T-cell (primary cell): ENCODE measurements at regions not wholly inside any gene's neighbourhood (a gene's known extent, or its start where the extent isn't known, plus 50 kb on each side); places are given as distances from the start of the nearest gene placed in this dataset.

Experiments used
- ATAC-seq, 4 experiments: fragments of 200-7000 bp in 3 of 4; fragments of 150-1000 bp in 1 of 4; cut with Tn5 transposase; replicated peaks in 1 of 4; 1 replicate in 3 of 4; 2 replicates in 1 of 4; pipeline ENCODE4 v1.10.0; 2021; ENCODE audit warnings: moderate library complexity in 3 of 4, mild to moderate bottlenecking in 2 of 4, moderate number of reproducible peaks in 1 of 4
- CTCF ChIA-PET, 2 donors: fragments of 300-600 bp; sonication (Branson Sonifier 250); formaldehyde crosslinking; loops; one replicate each; lab custom pipeline; 2022; ENCODE audit warnings: antibody characterized with exemption in 2 of 2; lab: Charles Lee
- POLR2A ChIA-PET, 2 donors: fragments of 300-600 bp; sonication (Branson Sonifier 250); formaldehyde crosslinking; loops; one replicate each; lab custom pipeline; 2022; ENCODE audit warnings: antibody characterized with exemption in 2 of 2; lab: Charles Lee
- DNase-seq, 35 experiments: peaks; one replicate each; pipeline versions ENCODE4 v3.0.0 to v3.0.0-alpha.2; 2013 to 2023
- H3K27ac ChIP-seq: one replicate; pipeline ENCODE4 v1.5.1; 2013; ENCODE audit warnings: low read length
- H3K27me3 ChIP-seq, 2 experiments: replicated peaks in 1 of 2; 1 replicate in 1 of 2; 2 replicates in 1 of 2; pipeline versions ENCODE4 v1.6.1 to v1.7.0; 2013; ENCODE audit warnings: low read length in 1 of 2, mixed read lengths in 1 of 2; ENCODE audit not compliant: control insufficient read depth in 2 of 2, insufficient read depth in 2 of 2; ENCODE audit errors: extremely low read depth in 1 of 2
- H3K36me3 ChIP-seq, 2 donors: 1 replicate in 1 of 2; 2 replicates in 1 of 2; pipeline versions ENCODE4 v1.6.1 to v1.7.0; 2013; ENCODE audit warnings: low read length in 1 of 2; ENCODE audit not compliant: control insufficient read depth in 2 of 2, insufficient read depth in 1 of 2; ENCODE audit errors: extremely low read depth in 1 of 2
- H3K4me1 ChIP-seq, 2 experiments: 1 replicate in 1 of 2; 2 replicates in 1 of 2; pipeline versions ENCODE4 v1.6.1 to v1.7.0; 2013; ENCODE audit warnings: low read length in 2 of 2, mixed read lengths in 1 of 2; ENCODE audit not compliant: insufficient read depth in 2 of 2, control insufficient read depth in 1 of 2; ENCODE audit errors: extremely low read depth in 1 of 2
- H3K4me3 ChIP-seq, 2 donors: 1 replicate in 1 of 2; 2 replicates in 1 of 2; pipeline versions ENCODE4 v1.5.1 to v1.7.0; 2013; ENCODE audit warnings: mild to moderate bottlenecking in 2 of 2, low read length in 1 of 2, moderate library complexity in 1 of 2; ENCODE audit not compliant: control insufficient read depth in 1 of 2; ENCODE audit errors: extremely low read depth in 1 of 2
- H3K9me3 ChIP-seq: 2 replicates; pipeline ENCODE4 v1.7.0; 2013
- H3K27ac Mint-ChIP-seq, 2 donors: one replicate each; pipeline ENCODE4 v1.8.0; 2020 to 2021; ENCODE audit warnings: mild to moderate bottlenecking in 2 of 2, mixed read lengths in 2 of 2
- H3K27me3 Mint-ChIP-seq, 2 donors: one replicate each; pipeline ENCODE4 v1.8.0; 2021 to 2022; ENCODE audit warnings: mixed read lengths in 2 of 2
- H3K36me3 Mint-ChIP-seq: one replicate; pipeline ENCODE4 v1.8.0; 2021; ENCODE audit warnings: mixed read lengths
- H3K4me1 Mint-ChIP-seq, 3 donors: one replicate each; pipeline ENCODE4 v1.8.0; 2020 to 2022; ENCODE audit warnings: mixed read lengths in 3 of 3, mild to moderate bottlenecking in 1 of 3
- H3K4me3 Mint-ChIP-seq, 3 donors: one replicate each; pipeline ENCODE4 v1.8.0; 2020 to 2022; ENCODE audit warnings: mild to moderate bottlenecking in 3 of 3, mixed read lengths in 3 of 3, moderate library complexity in 3 of 3
- H3K9me3 Mint-ChIP-seq, 3 donors: one replicate each; pipeline ENCODE4 v1.8.0; 2020 to 2022; ENCODE audit warnings: mixed read lengths in 3 of 3
- WGBS: methylation state at CpG from one replicate; pipeline ENCODE4 v1.1.5; 2013; ENCODE audit warnings: missing lambda C conversion rate; ENCODE audit not compliant: insufficient coverage; 5-methylcytosine and 5-hydroxymethylcytosine counted together

DNA sequence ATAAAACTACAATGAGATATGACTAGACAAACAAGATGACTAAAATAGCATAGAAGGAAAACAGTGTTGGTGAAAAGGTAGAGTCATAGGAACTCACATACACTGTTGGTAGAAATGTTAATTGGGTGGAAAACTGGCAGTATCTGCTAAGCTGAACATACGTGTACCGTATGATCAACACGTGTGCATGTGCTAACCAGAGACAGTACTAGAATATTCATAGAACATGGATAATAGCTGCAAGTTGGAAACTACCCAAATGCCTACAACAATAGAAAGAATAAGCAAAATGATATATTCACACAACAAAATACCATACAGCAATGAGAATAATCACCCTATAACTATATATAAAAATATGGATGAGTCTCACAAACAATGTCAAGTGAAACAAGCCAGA is 184.0 kb downstream of the IBTK start:
- ChIA-PET POLR2A (no interaction called here), CTCF (no interaction called here)
- H3K27me3 Mint-ChIP-seq = no peaks in the 10 kb centered on the region
- H3K9me3 Mint-ChIP-seq = no peaks in the 10 kb centered on the region
- H3K27ac ChIP-seq = no peak overlapping the region
- H3K4me1 Mint-ChIP-seq = no peaks in the 10 kb centered on the region
- H3K4me3 ChIP-seq = no peak overlapping the region
- no peaks in the 10 kb centered on the region for H3K36me3 Mint-ChIP-seq
- DNase-seq (no peak), ATAC-seq (no peak)
- no peak overlapping the region for H3K4me3 Mint-ChIP-seq
- no CpG with 5 or more reads among the region's 3 CpGs for WGBS
- H3K4me1 ChIP-seq = no peaks in the 10 kb centered on the region
- H3K27me3 ChIP-seq = no peaks in the 10 kb centered on the region
- no peaks in the 10 kb centered on the region for H3K36me3 ChIP-seq
- H3K9me3 ChIP-seq = no peaks in the 10 kb centered on the region
- no peak overlapping the region for H3K27ac Mint-ChIP-seq

GRCh38 chr6:82062219-82062618 is 185.3 kb downstream of the IBTK start:
- Histone ChIP-seq H3K36me3 (no peaks in the 10 kb centered on the region), H3K4me1 (no peaks in the 10 kb centered on the region), H3K27me3 (no peaks in the 10 kb centered on the region), H3K9me3 (no peaks in the 10 kb centered on the region), H3K4me3 (no peak overlapping the region), H3K27ac (no peak overlapping the region)
- H3K27ac Mint-ChIP-seq = no peak overlapping the region
- ChIA-PET CTCF (no interaction called here), POLR2A (no interaction called here)
- whole genome bisulfite sequencing = 59% methylated on average over 5 of the region's 7 CpGs
- peaks cover 0 to 5% of the 10 kb centered on the region in 2 donors for H3K27me3 Mint-ChIP-seq
- H3K9me3 Mint-ChIP-seq = no peaks in the 10 kb centered on the region
- no peak overlapping the region for H3K4me3 Mint-ChIP-seq
- ATAC-seq (no peak), DNase-seq (no peak)
- H3K4me1 Mint-ChIP-seq = no peaks in the 10 kb centered on the region
- no peaks in the 10 kb centered on the region for H3K36me3 Mint-ChIP-seq

DNA sequence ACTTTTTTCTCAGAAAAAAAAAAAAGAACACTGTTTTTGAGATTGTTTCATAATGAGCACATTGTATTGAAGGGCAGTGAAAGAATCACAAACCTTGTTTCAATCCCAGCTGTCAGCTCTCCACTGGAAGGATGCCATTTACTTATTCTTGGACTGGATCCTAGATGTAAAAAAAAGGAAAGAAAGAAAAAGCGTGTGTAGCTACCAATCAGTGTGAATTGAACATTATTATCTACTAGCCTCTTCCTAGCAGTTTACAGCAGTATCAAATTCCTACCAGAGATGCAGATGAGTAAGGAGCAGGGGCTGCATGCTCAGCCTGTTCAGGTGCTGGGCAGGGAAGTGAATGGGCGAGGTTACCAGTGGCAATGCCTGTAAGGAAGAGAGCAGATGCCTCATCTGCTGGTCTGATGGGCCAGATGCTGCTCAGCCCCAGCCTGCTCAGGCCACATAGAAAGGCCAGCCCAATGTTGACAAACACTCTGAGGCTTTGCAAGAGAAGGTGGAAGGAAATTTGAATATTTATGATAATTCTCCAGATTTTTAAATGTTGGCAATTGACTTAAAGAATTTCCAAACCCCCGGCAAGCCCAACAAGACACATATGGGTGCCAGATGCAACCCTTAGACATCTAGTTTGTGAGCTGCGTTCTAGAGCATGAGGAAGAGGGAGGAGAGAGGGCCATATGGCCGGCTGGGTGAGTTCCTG is 189.5 kb downstream of the IBTK start:
- Histone ChIP-seq H3K27me3 (no peaks in the 10 kb centered on the region), H3K4me3 (no peak overlapping the region), H3K27ac (no peak overlapping the region), H3K4me1 (no peaks in the 10 kb centered on the region), H3K36me3 (no peaks in the 10 kb centered on the region), H3K9me3 (no peaks in the 10 kb centered on the region)
- Mint-ChIP-seq H3K36me3 (no peaks in the 10 kb centered on the region), H3K27ac (no peak overlapping the region), H3K4me3 (no peak overlapping the region), H3K9me3 (no peaks in the 10 kb centered on the region), H3K27me3 (peaks cover 6 to 8% of the 10 kb centered on the region in 2 donors), H3K4me1 (no peaks in the 10 kb centered on the region)
- no peak for ATAC-seq
- no peak for DNase-seq
- POLR2A ChIA-PET = no interaction called here
- WGBS = 67% methylated on average over 1 of the region's 5 CpGs
- CTCF ChIA-PET = no interaction called here

DNA sequence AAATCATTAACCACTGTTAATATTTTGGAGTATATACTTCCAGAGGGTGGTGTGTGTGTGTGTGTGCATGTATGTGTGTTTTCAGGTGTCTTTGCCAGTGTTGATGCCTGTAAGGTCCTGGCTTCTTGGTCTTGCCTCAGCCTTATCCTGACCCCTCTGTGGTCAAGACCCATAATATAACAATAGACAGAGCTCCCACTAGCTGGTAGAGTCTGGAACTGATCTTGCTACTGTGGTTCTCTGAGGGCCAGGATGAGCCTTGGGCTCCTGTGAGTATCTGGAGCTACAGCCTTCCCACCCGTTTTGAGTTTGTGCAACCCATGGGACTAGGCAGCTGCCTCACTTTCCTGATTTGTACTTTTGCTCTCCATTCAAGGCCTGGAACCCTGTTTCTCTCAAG is 191.0 kb downstream of the IBTK start:
- no peak overlapping the region for H3K27ac ChIP-seq
- no peaks in the 10 kb centered on the region for H3K36me3 ChIP-seq
- no peak for DNase-seq
- Mint-ChIP-seq H3K4me3 (no peak overlapping the region), H3K27me3 (peaks cover 8 to 9% of the 10 kb centered on the region in 2 donors), H3K9me3 (no peaks in the 10 kb centered on the region), H3K4me1 (no peaks in the 10 kb centered on the region), H3K27ac (no peak overlapping the region), H3K36me3 (no peaks in the 10 kb centered on the region)
- H3K4me3 ChIP-seq = no peak overlapping the region
- no peaks in the 10 kb centered on the region for H3K27me3 ChIP-seq
- CTCF ChIA-PET = no interaction called here
- no peaks in the 10 kb centered on the region for H3K9me3 ChIP-seq
- POLR2A ChIA-PET = no interaction called here
- no peaks in the 10 kb centered on the region for H3K4me1 ChIP-seq
- ATAC-seq = no peak
- no CpG with 5 or more reads among the region's 1 CpG for WGBS

DNA sequence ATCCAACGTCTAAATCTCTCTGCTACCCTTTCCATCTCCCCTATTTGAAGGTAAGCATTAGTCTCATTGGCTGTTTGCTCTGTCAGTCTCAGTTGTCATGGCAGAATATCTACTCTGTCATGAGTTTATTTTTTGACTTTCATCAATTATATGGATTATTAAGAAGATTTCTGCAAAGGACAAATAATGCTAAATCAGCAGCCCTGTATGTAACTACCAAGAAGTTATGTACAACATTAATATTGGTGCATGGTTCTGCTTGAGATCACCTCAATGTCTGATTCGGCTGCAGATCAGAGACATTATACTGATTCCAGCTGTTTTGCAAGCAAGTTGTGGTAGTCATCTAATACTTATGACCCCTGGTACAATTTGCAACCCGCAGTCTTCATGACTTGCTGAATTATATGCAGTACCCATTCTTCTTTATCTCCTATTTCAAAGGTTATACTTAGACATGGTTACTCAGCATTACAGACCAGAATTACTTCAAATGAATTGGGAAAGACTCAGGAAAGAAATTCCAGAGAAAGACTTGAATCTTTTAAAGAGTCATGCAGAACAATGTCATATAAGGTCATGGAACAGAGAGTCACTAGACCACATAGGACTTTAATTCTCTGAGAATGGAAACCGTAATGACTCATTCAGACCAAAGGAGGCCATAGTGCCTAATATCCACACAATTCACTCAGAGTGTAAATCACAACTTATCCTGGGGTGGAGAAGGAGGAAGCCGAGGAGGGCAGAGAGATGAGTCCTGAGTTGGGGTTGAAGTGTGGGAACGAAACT is 201.4 kb downstream of the IBTK start:
- Histone ChIP-seq H3K27ac (no peak overlapping the region), H3K4me1 (no peaks in the 10 kb centered on the region), H3K36me3 (no peaks in the 10 kb centered on the region), H3K27me3 (no peaks in the 10 kb centered on the region), H3K9me3 (no peaks in the 10 kb centered on the region), H3K4me3 (no peak overlapping the region)
- Mint-ChIP-seq H3K4me3 (no peak overlapping the region), H3K4me1 (no peaks in the 10 kb centered on the region), H3K27ac (no peak overlapping the region), H3K36me3 (no peaks in the 10 kb centered on the region), H3K27me3 (no peaks in the 10 kb centered on the region), H3K9me3 (no peaks in the 10 kb centered on the region)
- ChIA-PET CTCF (no interaction called here), POLR2A (no interaction called here)
- WGBS = no CpG with 5 or more reads among the region's 6 CpGs
- DNase-seq (no peak), ATAC-seq (no peak)

GRCh38 chr6:82040405-82041221 is 206.9 kb downstream of the IBTK start:
- Histone ChIP-seq H3K27me3 (no peaks in the 10 kb centered on the region), H3K36me3 (no peaks in the 10 kb centered on the region), H3K4me1 (no peaks in the 10 kb centered on the region), H3K27ac (no peak overlapping the region), H3K9me3 (no peaks in the 10 kb centered on the region), H3K4me3 (no peak overlapping the region)
- no peaks in the 10 kb centered on the region for H3K9me3 Mint-ChIP-seq
- no peak overlapping the region for H3K4me3 Mint-ChIP-seq
- H3K27ac Mint-ChIP-seq = no peak overlapping the region
- ATAC-seq = no peak
- H3K4me1 Mint-ChIP-seq = no peaks in the 10 kb centered on the region
- ChIA-PET CTCF (interaction anchor here in 1 of 2 donors (1.5 kb wide), 1 partner anchor 1826 kb away, joined by 3 read pairs; no protein-coding TSS in a partner anchor), POLR2A (no interaction called here)
- no peaks in the 10 kb centered on the region for H3K36me3 Mint-ChIP-seq
- H3K27me3 Mint-ChIP-seq = peaks cover 0 to 4% of the 10 kb centered on the region in 2 donors
- 67% methylated on average over 1 of the region's 4 CpGs for WGBS
- peak in 1 of 35 experiments; percentile 8 for DNase-seq
